ENCODE measurements at regions not wholly inside any gene's neighbourhood (a gene's known extent, or its start where the extent isn't known, plus 50 kb on each side); places are given as distances from the start of the nearest gene placed in this dataset.

DNA sequence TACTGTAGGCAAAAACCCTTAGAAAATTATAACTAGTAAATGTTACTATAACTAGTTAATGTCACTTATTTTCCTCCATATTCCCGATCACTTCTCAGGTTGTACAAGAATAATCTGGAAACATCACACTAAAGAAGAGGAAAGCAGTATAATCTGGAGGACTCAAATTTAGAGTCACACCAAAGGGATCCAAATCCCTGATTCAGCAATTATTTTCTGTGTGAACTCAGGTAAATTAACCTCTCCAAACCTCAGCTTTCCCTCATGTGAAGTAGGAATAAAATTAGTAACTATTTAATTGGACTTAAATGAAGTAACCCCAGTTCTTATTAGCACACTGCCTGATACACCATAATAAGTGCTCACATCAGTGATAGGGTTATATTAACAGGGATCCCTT is 170.1 kb upstream of the NECTIN3 start:
- BruUV-seq (replicated peaks), result no TSS peak
- intact Hi-C loops (cut with micrococcal nuclease; ENCODE audit: unreplicated experiment), result no loop called here
- no peaks in the 10 kb centered on the region for H3K27me3 Mint-ChIP-seq (ENCODE audit: unreplicated experiment)
- H3K4me1 Mint-ChIP-seq (ENCODE audit: low read depth, unreplicated experiment), result no peaks in the 10 kb centered on the region
- H3K9me3 Mint-ChIP-seq (ENCODE audit: low read depth, unreplicated experiment), result peaks cover 5% of the 10 kb centered on the region
- TF ChIP-seq, protein P1, sequence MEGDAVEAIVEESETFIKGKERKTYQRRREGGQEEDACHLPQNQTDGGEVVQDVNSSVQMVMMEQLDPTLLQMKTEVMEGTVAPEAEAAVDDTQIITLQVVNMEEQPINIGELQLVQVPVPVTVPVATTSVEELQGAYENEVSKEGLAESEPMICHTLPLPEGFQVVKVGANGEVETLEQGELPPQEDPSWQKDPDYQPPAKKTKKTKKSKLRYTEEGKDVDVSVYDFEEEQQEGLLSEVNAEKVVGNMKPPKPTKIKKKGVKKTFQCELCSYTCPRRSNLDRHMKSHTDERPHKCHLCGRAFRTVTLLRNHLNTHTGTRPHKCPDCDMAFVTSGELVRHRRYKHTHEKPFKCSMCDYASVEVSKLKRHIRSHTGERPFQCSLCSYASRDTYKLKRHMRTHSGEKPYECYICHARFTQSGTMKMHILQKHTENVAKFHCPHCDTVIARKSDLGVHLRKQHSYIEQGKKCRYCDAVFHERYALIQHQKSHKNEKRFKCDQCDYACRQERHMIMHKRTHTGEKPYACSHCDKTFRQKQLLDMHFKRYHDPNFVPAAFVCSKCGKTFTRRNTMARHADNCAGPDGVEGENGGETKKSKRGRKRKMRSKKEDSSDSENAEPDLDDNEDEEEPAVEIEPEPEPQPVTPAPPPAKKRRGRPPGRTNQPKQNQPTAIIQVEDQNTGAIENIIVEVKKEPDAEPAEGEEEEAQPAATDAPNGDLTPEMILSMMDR (IDR thresholded peaks at IDR 0.05; ENCODE audit: unreplicated experiment), result no peak
- CTCF ChIA-PET, result no interaction called here
- H3K36me3 Mint-ChIP-seq (ENCODE audit: insufficient read depth, unreplicated experiment), result no peaks in the 10 kb centered on the region
- H3K27ac Mint-ChIP-seq (ENCODE audit: unreplicated experiment), result no peak overlapping the region
- no peak overlapping the region for H3K4me3 Mint-ChIP-seq (ENCODE audit: low read depth, unreplicated experiment)
- DNase-seq, result no peak

DNA sequence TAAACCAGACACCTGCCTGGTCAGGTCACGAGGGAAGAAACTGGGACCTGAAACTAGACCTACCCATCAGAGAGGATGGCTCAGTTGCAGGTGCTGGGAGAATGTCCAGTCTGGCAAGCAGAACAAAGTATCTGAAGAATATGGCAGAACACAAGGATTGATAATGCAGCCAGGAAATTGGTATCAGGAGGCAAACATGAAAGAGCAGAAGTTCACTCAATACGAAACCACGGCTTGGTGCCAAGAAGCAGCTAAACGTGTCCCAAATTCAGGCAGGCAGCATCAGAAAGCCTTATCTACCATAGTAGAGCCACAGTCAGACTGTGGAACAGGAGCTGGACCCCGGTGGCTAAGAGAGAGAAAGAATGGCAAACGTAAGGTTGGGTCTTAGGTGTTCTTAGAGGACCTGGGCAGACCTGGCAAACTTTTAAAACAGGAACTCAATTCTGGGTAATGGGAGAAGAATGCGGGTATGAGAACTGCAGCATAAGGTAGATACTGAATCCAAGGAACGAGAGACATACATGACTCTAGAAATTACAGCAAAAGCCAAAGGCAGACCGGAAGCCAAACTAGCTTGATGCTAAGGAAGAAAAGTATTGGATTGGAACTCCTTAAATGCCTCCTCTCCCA is 169.0 kb upstream of the NECTIN3 start:
- TF ChIP-seq, protein P1 (IDR thresholded peaks at IDR 0.05; ENCODE audit: unreplicated experiment), result no peak
- no peak overlapping the region for H3K4me3 Mint-ChIP-seq (ENCODE audit: low read depth, unreplicated experiment)
- CTCF ChIA-PET, result no interaction called here
- no peaks in the 10 kb centered on the region for H3K36me3 Mint-ChIP-seq (ENCODE audit: insufficient read depth, unreplicated experiment)
- no peaks in the 10 kb centered on the region for H3K4me1 Mint-ChIP-seq (ENCODE audit: low read depth, unreplicated experiment)
- no peak overlapping the region for H3K27ac Mint-ChIP-seq (ENCODE audit: unreplicated experiment)
- intact Hi-C loops (cut with micrococcal nuclease; ENCODE audit: unreplicated experiment), result no loop called here
- no peaks in the 10 kb centered on the region for H3K27me3 Mint-ChIP-seq (ENCODE audit: unreplicated experiment)
- DNase-seq, result no peak
- H3K9me3 Mint-ChIP-seq (ENCODE audit: low read depth, unreplicated experiment), result peaks cover 4% of the 10 kb centered on the region
- BruUV-seq (replicated peaks), result no TSS peak

DNA sequence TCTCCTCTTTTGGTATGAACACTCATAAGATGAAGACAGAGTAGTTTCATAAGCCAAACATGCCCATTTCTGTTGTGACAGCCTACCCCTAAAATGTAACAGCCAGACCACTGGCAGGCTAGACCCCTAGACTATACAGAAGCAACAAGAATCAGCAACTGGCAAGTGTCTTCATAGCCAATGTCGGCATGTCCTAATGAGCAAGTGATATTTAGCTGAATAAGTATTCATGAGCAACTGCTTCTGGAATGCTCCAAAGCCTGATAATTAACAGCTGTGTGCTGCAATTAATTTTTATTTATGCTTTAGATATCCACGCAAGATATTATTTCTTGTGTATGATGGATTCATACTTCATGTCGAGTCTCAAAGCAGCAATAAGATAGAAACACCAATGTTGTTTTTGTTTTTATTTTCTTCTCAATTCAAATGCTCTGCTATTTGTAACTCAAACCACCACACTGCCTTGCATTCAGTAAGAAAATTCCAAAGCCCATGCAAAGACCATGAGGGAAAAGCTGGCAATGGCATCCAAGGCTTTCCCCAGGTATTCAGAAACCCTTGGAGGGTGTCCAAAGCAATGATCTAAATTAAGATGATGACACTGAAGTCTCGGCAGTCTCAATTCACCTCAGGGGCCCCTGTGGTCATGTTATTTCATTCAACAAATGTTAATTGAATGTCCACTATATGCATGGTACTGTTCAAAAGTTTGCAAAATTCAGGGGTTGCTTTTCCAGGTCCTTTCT is 167.7 kb upstream of the NECTIN3 start:
- intact Hi-C loops (cut with micrococcal nuclease; ENCODE audit: unreplicated experiment), result no loop called here
- H3K27ac Mint-ChIP-seq (ENCODE audit: unreplicated experiment), result no peak overlapping the region
- H3K9me3 Mint-ChIP-seq (ENCODE audit: low read depth, unreplicated experiment), result peaks cover under 1% of the 10 kb centered on the region
- TF ChIP-seq, protein P1 (IDR thresholded peaks at IDR 0.05; ENCODE audit: unreplicated experiment), result no peak
- H3K4me1 Mint-ChIP-seq (ENCODE audit: low read depth, unreplicated experiment), result peaks cover 5% of the 10 kb centered on the region
- CTCF ChIA-PET, result no interaction called here
- no peak for DNase-seq
- H3K27me3 Mint-ChIP-seq (ENCODE audit: unreplicated experiment), result no peaks in the 10 kb centered on the region
- no peaks in the 10 kb centered on the region for H3K36me3 Mint-ChIP-seq (ENCODE audit: insufficient read depth, unreplicated experiment)
- no TSS peak for BruUV-seq (replicated peaks)
- H3K4me3 Mint-ChIP-seq (ENCODE audit: low read depth, unreplicated experiment), result no peak overlapping the region

DNA sequence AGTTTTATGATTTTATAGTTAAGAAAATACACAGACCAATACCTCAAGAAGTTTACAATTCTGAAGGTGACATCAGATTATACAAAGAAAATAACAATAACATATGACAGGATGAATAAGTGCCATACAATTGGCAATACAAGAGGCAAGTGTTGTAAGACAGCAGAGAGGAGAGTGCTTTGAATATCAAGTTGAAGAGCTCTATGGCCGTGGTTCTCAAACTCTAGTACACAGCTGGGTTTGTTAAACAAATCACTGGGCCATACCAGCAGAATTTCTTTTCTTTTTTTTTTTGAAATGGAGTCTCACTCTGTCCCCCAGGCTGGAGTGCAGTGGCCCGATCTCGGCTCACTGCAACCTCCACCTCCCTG is 167.1 kb upstream of the NECTIN3 start:
- BruUV-seq (replicated peaks), result no TSS peak

More for the DNA sequence above, 167.1 kb upstream of the NECTIN3 start:
- no peaks in the 10 kb centered on the region for H3K36me3 Mint-ChIP-seq (ENCODE audit: insufficient read depth, unreplicated experiment)
- intact Hi-C loops (cut with micrococcal nuclease; ENCODE audit: unreplicated experiment), result no loop called here
- DNase-seq, result no peak
- H3K9me3 Mint-ChIP-seq (ENCODE audit: low read depth, unreplicated experiment), result no peaks in the 10 kb centered on the region
- H3K27me3 Mint-ChIP-seq (ENCODE audit: unreplicated experiment), result no peaks in the 10 kb centered on the region
- CTCF ChIA-PET, result no interaction called here
- TF ChIP-seq, protein P1 (IDR thresholded peaks at IDR 0.05; ENCODE audit: unreplicated experiment), result no peak
- no peak overlapping the region for H3K27ac Mint-ChIP-seq (ENCODE audit: unreplicated experiment)
- H3K4me3 Mint-ChIP-seq (ENCODE audit: low read depth, unreplicated experiment), result no peak overlapping the region
- H3K4me1 Mint-ChIP-seq (ENCODE audit: low read depth, unreplicated experiment), result peaks cover 11% of the 10 kb centered on the region

Measured in Calu3 (cell line).